ENCODE measurements at regions not wholly inside any gene's neighbourhood (a gene's known extent, or its start where the extent isn't known, plus 50 kb on each side); places are given as distances from the start of the nearest gene placed in this dataset.

- DNase-seq: no peak
Observed at GRCh38 chr4:36835246-36835645, 409.3 kb upstream of the NWD2 start.

- DNase-seq: no peak
Observed at GRCh38 chr4:36841583-36842326, 402.8 kb upstream of the NWD2 start.

GRCh38 chr4:36844448-36844847 is 400.1 kb upstream of the NWD2 start:
- DNase-seq: no peak

GRCh38 chr4:36852856-36853255 is 391.7 kb upstream of the NWD2 start:
- DNase-seq: no peak

- no peak for DNase-seq
Observed at GRCh38 chr4:36854554-36854953, 390.0 kb upstream of the NWD2 start.

- DNase-seq: no peak
Observed at GRCh38 chr4:36863601-36864000, 380.9 kb upstream of the NWD2 start.

GRCh38 chr4:36870121-36870520 is 374.4 kb upstream of the NWD2 start:
- no peak for DNase-seq

- DNase-seq: no peak
Observed at GRCh38 chr4:36872679-36873078, 371.9 kb upstream of the NWD2 start.

GRCh38 chr4:36884151-36884550 is 360.4 kb upstream of the NWD2 start:
- DNase-seq: no peak

GRCh38 chr4:36891971-36892370 is 352.6 kb upstream of the NWD2 start:
- no peak for DNase-seq

- no peak for DNase-seq
Observed at GRCh38 chr4:36900446-36900987, 344.0 kb upstream of the NWD2 start.

- DNase-seq: no peak
Observed at GRCh38 chr4:36904823-36905222, 339.7 kb upstream of the NWD2 start.

- no peak for DNase-seq
Observed at GRCh38 chr4:36914106-36914505, 330.4 kb upstream of the NWD2 start.

- no peak for DNase-seq
Observed at GRCh38 chr4:36915717-36916116, 328.8 kb upstream of the NWD2 start.

- DNase-seq: no peak
Observed at GRCh38 chr4:36917413-36917812, 327.1 kb upstream of the NWD2 start.

GRCh38 chr4:36919721-36920120 is 324.8 kb upstream of the NWD2 start:
- no peak for DNase-seq

GRCh38 chr4:36921476-36922216 is 322.9 kb upstream of the NWD2 start:
- no peak for DNase-seq

GRCh38 chr4:36930562-36931111 is 313.9 kb upstream of the NWD2 start:
- DNase-seq: no peak

- no peak for DNase-seq
Observed at GRCh38 chr4:36944232-36944631, 300.3 kb upstream of the NWD2 start.

- no peak for DNase-seq
Observed at GRCh38 chr4:36961420-36961819, 283.1 kb upstream of the NWD2 start.

GRCh38 chr4:36966756-36967460 is 277.6 kb upstream of the NWD2 start:
- DNase-seq: no peak

- DNase-seq: no peak
Observed at GRCh38 chr4:36979533-36979932, 265.0 kb upstream of the NWD2 start.

All from fibroblast of skin of abdomen (primary cell).